ENCODE measurements at regions not wholly inside any gene's neighbourhood (a gene's known extent, or its start where the extent isn't known, plus 50 kb on each side); places are given as distances from the start of the nearest gene placed in this dataset.

DNA sequence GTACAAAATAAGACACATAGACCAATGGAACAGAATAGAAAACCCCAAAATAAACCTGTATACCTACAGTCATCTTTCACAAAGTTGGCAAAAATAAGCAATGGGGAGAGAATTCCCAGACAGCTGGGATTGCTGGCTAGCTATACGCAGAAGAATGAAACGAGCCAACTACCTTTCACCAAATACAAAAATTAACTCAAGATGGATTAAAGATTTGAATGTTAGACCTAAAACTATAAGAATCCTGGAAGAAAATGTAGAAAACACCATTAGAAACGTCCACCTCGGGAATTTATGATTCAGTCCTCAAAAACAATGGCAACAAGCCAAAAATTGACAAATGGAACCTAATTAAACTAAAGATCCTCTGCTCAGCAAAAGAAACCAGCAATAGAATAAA, 408.1 kb upstream of the SLITRK1 start:
- TF ChIP-seq, protein P1, sequence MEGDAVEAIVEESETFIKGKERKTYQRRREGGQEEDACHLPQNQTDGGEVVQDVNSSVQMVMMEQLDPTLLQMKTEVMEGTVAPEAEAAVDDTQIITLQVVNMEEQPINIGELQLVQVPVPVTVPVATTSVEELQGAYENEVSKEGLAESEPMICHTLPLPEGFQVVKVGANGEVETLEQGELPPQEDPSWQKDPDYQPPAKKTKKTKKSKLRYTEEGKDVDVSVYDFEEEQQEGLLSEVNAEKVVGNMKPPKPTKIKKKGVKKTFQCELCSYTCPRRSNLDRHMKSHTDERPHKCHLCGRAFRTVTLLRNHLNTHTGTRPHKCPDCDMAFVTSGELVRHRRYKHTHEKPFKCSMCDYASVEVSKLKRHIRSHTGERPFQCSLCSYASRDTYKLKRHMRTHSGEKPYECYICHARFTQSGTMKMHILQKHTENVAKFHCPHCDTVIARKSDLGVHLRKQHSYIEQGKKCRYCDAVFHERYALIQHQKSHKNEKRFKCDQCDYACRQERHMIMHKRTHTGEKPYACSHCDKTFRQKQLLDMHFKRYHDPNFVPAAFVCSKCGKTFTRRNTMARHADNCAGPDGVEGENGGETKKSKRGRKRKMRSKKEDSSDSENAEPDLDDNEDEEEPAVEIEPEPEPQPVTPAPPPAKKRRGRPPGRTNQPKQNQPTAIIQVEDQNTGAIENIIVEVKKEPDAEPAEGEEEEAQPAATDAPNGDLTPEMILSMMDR (conservative IDR thresholded peaks at IDR 0.05; ENCODE audit: low read depth, low read length) = no peak
- TF ChIP-seq EZH2 (IDR thresholded peaks at IDR 0.05; ENCODE audit: borderline replicate concordance, low read depth, low read length, poor library complexity, severe bottlenecking) = no peak
